Omental fat pad (tissue), 3 donors: ENCODE measurements at regions not wholly inside any gene's neighbourhood (a gene's known extent, or its start where the extent isn't known, plus 50 kb on each side); places are given as distances from the start of the nearest gene placed in this dataset.
"Not testable (repeated sequence)": the region's sequence is repeated elsewhere in the genome, so short reads cannot be mapped to it uniquely, and the experiment has no call there.

Source experiments
- ATAC-seq: fragments of 150-250 bp; one replicate; pipeline ENCODE4 v1.9.1; 2016; ENCODE audit warnings: mild to moderate bottlenecking, moderate library complexity; ENCODE audit not compliant: low FRiP score
- DNase-seq: peaks from one replicate; pipeline ENCODE4 v3.0.0-alpha.2; 2019; ENCODE audit warnings: low spot score
- CTCF ChIP-seq, 3 donors: fragments of 450-650 bp; IDR thresholded peaks; one replicate each; pipeline ENCODE4 v1.5.1; 2016 to 2017; ENCODE audit warnings: antibody characterized with exemption in 3 of 3, mild to moderate bottlenecking in 3 of 3, moderate library complexity in 2 of 3

GRCh38 chr1:78726686-78727085 lies 77.1 kb downstream of the IFI44 start:
- ATAC-seq = no peak
- no peak for DNase-seq
- TF ChIP-seq CTCF (IDR thresholded peaks at IDR 0.05) = no peak

- no peak for ATAC-seq
- no peak for TF ChIP-seq CTCF (IDR thresholded peaks at IDR 0.05)
These were observed 78.7 kb downstream of the IFI44 start for GRCh38 chr1:78728359-78728758.

GRCh38 chr1:78730054-78730453 lies 80.4 kb downstream of the IFI44 start:
- DNase-seq (no peak), ATAC-seq (no peak)
- TF ChIP-seq CTCF (IDR thresholded peaks at IDR 0.05) = no peak

More at GRCh38 chr1:78728359-78728758, 78.7 kb downstream of the IFI44 start:
- DNase-seq = no peak

GRCh38 chr1:78731674-78732073 lies 82.0 kb downstream of the IFI44 start:
- TF ChIP-seq CTCF (IDR thresholded peaks at IDR 0.05) = no peak
- ATAC-seq = no peak
- no peak for DNase-seq

GRCh38 chr1:78737241-78737640 lies 87.6 kb downstream of the IFI44 start:
- ATAC-seq = no peak
- DNase-seq = no peak
- no peak for TF ChIP-seq CTCF (IDR thresholded peaks at IDR 0.05)

- DNase-seq = no peak
- no peak for TF ChIP-seq CTCF (IDR thresholded peaks at IDR 0.05)
- ATAC-seq = no peak
These were observed 94.0 kb downstream of the IFI44 start for GRCh38 chr1:78743626-78744025.

GRCh38 chr1:78745111-78745510 lies 95.5 kb downstream of the IFI44 start:
- TF ChIP-seq CTCF (IDR thresholded peaks at IDR 0.05) = no peak
- no peak for DNase-seq
- ATAC-seq = no peak

- DNase-seq, ATAC-seq: not testable (repeated sequence)
These were observed 104.0 kb downstream of the IFI44 start for GRCh38 chr1:78753679-78754078.
